HG02642 (cell line): ENCODE measurements at regions not wholly inside any gene's neighbourhood (a gene's known extent, or its start where the extent isn't known, plus 50 kb on each side); places are given as distances from the start of the nearest gene placed in this dataset.

Experiments used
- ATAC-seq: cut with Tn5 transposase; IDR thresholded peaks from one replicate; pipeline ENCODE4 v1.9.1; 2021; ENCODE audit warnings: mild to moderate bottlenecking; ENCODE audit not compliant: unreplicated experiment, poor library complexity

DNA sequence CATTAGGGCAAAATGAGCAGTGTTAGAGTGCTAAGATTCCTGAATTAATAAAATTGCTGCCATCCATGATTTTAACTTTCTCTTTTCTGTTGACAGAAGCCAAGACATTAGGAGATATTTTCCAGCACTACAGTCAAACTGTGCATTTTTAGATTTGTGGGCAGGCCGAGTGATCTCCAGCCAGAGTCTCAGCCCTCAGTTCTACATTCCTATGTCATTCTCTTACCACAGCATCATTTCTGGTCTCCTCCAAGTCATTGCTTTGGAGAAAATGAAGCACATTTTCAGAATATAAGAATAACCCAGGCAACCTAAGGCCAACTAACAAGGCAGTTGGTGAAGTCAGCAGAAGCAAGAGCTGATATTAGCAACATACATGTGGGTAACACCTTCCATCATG, 74.6 kb upstream of the NUDT7 start:
- ATAC-seq: no peak

DNA sequence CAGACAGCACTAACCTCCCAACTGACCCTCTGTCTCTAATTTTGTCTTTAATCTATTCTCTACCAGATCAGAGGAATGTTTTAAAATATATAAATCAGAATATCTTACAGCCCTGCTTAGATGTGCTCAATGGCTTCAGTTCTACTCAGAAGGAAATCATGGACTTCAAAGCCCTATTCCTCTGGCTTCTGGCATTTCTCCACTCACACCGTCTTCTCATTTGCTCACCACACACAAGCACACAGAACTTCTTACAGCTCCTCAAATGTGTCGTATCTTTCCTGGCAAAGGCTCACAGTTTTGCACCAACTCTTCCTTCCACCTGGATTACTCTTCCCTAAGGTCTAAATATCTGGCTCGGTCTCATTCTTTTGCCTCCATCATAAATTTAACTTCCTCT, 71.6 kb upstream of the NUDT7 start:
- no peak for ATAC-seq

DNA sequence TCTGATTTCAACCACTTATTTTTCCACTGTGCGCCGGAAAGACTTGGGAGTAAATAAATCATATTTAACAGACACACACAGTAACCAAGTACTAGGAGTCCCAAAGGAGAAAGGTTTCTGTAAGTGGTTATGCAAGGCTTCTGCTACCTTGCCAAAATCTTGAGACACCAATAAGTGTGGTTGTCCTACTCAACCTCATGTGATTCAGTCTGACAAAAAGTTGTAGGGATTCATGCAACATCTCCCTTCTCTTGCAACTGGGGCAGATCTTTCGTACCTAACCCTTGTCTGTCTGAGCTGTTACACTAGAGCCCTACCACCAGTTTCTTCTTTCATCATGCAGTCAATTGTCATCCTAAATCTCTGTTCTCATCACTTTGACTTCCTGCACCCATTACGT, 69.9 kb upstream of the NUDT7 start:
- no peak for ATAC-seq

DNA sequence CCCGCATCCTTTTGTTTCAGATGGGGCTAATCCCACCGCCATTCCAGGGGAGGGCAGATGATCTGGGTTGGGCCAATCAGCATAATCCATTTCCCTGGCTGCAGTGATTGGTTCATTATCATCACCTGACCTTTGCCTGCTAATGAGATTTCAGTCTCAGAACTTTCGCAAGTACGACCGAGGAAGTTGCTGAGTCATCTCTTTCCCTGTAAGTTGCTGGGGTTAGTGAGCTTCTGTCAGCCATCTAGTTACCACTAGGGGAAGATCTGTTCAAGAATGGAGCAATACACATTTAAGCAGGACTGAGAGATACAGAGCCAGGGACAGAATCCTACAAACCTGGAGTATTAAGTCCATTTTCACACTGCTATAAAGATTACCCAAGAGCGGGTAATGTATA, 65.3 kb upstream of the NUDT7 start:
- no peak for ATAC-seq

DNA sequence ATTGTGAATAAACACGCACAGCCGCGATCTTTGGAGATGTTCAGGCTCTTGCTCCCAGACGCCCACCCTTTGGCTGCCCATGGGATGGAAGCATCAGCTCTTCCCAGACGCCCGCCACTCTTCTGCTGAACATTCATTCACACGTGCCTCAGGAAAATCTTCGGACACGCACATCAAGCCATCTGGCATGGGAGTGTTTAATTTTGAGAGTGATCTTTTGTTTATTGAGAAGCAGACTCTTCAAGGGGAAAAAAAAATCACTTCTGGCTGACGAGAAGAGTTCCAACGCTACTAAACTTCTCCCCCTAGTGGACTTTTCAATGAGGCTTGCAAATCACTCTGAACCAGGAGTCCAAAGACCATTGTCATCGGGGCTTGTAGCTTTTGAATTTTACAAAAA, 62.0 kb upstream of the NUDT7 start:
- no peak for ATAC-seq

DNA sequence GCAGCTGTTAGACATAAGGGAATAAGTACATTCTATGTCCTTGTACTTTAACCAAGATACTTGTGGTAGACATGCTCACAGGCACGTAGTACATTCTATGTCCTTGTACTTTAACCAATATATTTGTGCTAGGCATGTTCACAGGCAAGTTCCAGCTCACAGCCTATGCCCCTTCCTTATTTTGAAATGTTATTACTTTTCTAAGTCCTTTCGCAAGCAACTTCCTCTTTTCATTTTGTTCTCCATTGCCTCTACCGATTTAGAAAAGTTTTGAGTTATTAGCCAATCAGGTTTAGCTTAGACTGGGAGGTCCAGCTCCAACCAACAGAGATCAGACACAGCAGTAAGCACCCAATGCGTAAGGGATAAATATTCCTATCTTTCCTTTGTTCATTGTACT, 60.1 kb upstream of the NUDT7 start:
- no peak for ATAC-seq

DNA sequence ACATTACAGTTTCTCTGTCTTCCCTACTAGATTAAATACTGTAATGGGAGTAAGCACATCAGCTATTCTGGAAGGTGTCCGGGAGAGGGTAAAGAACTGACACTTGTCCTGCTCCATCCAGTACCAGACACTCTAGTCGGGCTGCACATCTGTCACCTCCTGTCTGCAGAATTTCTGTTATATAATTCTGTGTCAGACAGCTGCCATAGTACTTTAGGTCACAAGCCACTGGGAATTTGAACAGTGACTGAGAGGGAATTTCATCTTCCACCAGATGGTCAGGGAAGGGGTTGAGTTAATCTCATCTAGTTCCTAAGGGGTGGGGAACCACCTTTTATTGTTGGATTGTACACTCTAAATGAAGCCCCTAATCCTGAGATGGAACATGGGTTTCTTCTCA, 58.6 kb upstream of the NUDT7 start:
- ATAC-seq: no peak

DNA sequence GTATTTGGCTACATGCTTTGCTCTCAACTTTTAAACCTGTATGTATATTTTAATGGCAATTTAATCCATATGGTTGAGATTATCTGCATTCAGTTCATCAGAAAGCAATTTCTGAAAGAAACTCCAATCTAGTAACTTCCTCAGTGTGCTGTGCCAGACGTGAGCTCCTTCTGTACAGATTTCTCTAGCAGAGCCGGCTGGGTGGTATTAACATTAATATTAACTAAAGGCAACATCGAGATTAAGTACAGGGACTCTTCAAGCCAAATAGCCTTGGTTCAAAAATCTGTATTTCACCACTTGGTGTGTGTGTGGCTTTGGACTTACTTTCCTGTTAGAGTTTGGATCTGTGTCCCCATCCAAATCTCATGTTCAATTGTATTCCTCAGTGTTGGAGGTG, 55.5 kb upstream of the NUDT7 start:
- no peak for ATAC-seq

DNA sequence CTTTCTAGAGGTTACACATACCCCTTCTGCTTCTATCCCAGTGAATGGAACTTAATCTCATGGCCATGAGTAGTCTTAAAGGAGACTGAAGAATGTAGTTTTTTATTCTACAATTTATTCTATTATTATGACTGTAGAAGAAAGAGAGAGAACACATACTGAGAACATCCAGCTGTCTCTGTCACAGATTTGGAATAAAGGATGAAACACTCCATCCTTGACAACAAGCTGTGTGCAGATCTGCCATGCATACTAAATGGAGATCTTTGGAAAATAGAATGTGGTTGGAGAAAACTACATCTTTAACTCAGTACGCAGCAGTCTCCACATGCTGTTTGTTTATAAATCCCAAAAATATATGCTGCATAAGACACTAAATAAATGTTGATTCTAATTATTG, 54.1 kb upstream of the NUDT7 start:
- no peak for ATAC-seq

DNA sequence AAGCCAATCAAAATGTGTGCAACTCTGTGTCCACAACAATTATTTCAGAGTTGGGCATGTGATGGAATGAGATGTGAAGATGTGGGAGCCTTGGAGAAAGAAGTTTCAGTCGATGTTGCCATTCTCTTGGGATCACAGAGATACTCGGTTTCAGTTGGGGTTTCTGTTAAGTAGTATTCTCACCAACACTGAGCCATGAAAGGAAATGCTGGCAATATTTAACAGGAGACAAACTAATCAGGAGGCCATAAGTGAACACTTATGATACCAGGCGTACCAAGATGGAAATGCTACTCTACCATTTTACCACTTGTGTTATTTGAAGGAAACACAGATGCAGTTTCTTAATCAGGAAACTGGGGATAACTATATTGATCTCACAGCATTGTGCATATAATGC, 53.3 kb upstream of the NUDT7 start:
- ATAC-seq: no peak
